ENCODE measurements at regions not wholly inside any gene's neighbourhood (a gene's known extent, or its start where the extent isn't known, plus 50 kb on each side); places are given as distances from the start of the nearest gene placed in this dataset.
"Not testable (repeated sequence)": the region's sequence is repeated elsewhere in the genome, so short reads cannot be mapped to it uniquely, and the experiment has no call there.

DNA sequence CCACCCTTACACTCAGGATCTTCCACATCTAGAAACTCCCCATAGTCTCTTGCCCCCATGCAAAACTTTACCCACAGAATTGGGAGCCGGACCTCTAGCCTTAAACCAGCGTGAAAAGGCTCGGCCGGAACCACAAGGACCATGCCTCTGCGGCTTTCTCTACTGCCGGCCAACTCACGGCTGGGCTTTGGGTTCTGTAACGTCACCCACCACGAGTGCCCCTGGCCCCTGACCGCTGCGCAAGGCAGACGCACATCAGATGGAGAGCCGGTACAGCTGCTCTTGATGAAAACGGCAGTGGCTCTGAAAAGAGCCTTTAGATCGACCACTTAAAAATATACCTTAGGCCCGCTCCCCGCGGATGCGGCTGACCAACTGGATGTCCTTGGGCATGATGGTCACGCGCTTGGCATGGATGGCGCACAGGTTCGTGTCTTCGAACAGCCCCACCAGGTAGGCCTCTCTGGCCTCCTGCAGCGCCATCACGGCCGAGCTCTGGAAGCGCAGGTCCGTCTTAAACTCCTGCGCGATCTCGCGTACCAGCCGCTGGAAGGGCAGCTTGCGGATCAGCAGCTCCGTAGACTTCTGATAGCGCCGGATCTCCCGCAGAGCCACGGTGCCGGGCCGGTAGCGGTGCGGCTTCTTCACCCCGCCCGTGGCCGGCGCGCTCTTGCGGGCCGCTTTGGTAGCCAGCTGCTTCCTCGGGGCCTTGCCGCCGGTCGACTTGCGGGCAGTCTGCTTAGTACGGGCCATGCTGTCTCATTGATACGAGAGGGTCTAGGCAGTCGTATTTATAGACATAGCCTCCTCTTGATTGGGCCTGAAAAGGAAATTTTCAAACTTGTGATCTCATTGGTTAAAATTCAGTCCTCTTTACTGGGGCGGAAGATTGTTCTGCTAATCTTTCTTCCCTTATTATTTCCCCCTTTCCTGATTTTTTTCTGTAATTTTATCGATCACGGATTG is 66.3 kb downstream of the FAM72C start:
- H3K27ac ChIP-seq, result not testable (repeated sequence)

DNA sequence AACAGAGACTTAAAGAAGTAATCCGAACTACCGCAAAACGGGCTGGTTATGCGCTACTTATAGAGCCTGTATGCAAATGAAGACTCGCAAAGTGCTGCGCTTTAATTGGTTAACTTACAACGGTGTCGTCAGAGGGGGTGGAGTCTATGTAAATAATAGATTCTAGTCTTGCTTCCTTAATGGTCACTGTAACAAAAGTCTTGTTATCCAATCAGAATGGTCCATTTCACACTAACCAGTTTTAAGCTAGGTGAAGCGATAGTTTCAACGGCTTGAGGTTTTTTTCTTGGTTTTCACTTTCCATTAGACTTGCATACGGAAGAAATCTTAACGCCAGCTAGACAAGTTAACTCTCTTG is 67.2 kb downstream of the FAM72C start:
- peak overlapping the region; percentile 40; the same call in 1 of the 2 replicates for H3K27ac ChIP-seq

DNA sequence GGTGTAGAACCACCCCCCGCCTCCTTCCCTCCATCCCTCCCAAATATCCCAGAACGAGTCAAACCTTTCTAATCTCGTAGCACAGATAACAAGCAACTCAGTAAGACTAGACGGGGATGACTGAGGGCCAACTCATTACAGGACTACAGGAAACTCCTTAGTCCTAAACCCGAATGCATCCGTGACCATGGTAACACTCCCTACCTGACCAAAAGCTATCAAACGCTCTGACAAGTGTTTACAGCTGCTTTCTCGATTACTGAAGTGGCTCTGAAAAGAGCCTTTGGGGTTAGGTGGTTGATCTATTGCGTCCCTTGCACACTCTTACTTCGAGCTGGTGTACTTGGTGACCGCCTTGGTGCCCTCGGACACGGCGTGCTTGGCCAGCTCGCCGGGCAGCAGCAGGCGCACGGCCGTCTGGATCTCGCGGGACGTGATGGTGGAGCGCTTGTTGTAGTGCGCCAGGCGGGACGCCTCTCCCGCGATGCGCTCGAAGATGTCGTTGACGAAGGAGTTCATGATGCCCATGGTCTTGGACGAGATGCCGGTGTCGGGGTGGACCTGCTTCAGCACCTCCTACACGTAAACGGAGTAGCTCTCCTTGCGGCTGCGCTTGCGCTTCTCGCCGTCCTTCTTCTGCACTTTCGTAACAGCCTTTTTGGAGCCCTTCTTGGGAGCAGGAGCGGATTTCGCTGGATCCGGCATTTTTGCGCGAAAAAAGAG is 67.7 kb downstream of the FAM72C start:
- peak overlapping the region; percentile 40 for H3K27ac ChIP-seq

DNA sequence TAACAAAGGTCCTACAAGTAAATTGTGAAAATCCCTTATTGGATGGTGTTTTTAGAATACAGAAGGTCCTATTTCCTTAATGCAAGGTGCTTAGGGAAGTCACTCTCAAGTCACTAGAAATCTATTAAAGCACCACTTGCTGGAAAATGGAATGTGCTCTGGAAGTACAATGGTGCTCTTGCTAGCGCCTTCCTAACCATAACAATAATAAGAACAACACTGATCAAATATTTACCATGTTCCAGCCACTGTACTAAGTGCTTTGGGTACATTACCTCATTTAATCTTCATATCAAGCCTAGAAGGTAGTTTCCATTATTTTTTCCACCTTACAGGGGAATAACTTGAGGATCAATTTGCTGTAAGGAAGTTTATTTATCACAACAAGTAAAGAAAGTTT is 75.4 kb downstream of the FAM72C start:
- H3K27ac ChIP-seq, result not testable (repeated sequence)

DNA sequence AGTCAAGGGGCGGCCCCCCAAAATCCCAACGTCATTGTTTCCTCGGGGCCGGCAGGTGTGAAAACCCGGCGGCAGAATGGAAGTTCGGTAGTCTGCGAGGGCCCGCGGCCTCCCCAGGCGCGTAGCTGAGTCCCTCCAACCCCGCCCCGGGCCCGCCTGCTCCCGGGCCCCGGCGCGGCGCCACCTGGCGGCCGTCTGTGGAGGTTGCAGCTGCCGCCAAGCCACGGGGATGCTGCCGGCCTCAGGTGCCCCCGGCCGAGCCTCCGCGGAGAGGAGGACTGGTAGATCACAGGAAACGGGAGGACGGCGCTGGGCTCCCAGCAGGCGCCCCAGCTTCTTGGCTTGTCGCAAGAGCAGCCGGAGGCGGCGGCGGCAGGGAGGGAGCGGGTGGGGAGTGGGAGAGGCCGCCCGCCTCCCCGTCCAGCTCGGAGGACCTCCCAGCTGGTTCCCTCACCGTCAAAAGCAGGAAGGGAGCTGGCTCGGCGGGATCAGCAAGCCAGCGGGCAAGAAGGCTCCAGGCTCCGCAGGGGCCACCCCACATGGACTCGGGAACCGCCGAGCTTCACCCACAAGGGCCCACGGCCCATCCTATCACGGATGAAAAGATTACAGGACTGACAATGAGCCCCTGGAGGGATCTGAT is 86.7 kb downstream of the FAM72C start:
- TF ChIP-seq, protein P1, sequence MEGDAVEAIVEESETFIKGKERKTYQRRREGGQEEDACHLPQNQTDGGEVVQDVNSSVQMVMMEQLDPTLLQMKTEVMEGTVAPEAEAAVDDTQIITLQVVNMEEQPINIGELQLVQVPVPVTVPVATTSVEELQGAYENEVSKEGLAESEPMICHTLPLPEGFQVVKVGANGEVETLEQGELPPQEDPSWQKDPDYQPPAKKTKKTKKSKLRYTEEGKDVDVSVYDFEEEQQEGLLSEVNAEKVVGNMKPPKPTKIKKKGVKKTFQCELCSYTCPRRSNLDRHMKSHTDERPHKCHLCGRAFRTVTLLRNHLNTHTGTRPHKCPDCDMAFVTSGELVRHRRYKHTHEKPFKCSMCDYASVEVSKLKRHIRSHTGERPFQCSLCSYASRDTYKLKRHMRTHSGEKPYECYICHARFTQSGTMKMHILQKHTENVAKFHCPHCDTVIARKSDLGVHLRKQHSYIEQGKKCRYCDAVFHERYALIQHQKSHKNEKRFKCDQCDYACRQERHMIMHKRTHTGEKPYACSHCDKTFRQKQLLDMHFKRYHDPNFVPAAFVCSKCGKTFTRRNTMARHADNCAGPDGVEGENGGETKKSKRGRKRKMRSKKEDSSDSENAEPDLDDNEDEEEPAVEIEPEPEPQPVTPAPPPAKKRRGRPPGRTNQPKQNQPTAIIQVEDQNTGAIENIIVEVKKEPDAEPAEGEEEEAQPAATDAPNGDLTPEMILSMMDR (conservative IDR thresholded peaks at IDR 0.05), result peak; percentile 19; the same call in 1 of the 2 replicates
- H3K27ac ChIP-seq, result not testable (repeated sequence)

DNA sequence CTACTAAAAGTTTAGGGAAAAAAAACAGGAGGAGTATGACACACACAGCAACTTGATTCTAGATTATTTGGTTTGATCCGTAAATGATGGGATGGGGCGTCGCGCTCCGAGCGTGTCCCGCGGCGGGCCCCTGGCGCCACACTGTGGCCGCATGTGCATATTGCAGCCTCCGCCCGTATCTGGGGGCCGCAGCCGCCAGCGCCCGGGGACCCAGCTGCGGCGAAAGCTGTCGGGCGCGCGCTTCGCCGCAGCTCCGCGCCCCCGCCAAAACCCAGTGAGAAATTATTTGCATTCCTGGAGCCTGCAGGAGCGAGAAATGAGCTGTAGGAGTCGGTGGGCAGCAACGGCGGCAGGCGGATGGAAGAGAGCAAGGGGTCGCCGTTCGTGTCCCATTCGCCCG is 87.3 kb downstream of the FAM72C start:
- TF ChIP-seq, protein P1 (conservative IDR thresholded peaks at IDR 0.05), result peak; percentile 36

DNA sequence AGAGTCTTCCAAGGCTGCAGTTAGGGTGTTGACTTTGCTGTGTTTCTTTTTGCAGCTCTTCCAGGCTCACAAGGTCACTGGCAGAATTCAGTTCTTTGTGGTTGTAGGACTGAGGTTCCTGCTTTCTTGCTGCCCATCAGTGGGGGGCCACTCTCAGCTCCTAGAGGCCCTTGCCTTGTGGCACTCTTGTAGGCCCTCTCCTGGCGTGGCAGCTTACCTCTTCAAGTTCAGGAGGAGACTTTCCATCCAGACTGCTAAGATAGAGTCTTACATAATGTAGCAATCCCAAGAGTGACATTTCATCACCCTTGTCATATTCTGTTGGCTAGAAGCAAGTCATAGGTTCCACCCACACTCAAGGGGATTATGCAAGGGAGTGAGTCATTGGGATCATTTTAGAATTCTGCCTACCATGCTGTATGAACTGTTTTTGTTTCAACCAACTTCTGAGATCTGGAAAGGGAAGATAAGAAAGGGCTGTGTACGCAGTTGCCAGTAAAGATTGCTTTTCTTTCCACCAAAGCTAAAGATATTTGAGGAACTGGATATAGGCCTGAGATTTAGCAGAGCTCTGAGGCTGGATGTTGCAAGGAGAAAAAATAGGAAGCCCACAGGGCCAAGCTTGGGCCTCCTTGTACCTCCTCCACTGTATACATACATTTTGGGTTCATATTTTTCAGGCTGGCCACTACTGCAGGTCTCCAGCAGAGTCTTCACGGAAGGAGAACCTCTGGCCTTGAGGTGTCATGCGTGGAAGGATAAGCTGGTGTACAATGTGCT is 91.8 kb downstream of the FAM72C start:
- H3K27ac ChIP-seq, result not testable (repeated sequence)

More for the DNA sequence above, 87.3 kb downstream of the FAM72C start:
- H3K27ac ChIP-seq, result not testable (repeated sequence)

DNA sequence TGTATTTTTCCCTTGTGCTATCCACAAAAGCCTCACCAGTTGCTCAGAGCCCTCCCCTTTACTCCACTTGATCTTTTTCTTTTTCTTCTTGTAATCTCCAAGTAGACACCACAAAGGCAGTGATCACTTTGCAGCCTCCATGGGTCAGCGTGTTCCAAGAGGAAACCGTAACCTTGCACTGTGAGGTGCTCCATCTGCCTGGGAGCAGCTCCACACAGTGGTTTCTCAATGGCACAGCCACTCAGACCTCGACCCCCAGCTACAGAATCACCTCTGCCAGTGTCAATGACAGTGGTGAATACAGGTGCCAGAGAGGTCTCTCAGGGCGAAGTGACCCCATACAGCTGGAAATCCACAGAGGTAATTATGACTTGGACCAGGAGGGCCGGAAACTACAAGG is 95.8 kb downstream of the FAM72C start:
- H3K27ac ChIP-seq, result not testable (repeated sequence)

DNA sequence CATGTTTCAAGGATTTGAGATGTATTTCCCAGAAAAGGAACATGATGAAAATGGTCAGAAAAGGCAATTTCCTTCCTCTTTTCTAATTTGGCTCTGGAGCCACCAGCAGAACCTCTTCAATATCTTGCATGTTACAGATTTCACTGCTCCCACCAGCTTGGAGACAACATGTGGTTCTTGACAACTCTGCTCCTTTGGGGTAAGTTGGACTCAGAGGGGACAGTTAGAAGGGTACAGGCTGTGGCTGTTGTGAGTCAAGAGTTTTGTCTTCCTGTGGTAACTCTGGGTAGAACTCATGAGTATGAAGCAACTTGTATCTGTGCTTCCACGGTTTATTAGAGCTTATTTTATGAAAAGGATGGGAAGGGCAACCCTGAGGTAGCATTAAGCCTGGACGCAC is 97.2 kb downstream of the FAM72C start:
- not testable (repeated sequence) for H3K27ac ChIP-seq

DNA sequence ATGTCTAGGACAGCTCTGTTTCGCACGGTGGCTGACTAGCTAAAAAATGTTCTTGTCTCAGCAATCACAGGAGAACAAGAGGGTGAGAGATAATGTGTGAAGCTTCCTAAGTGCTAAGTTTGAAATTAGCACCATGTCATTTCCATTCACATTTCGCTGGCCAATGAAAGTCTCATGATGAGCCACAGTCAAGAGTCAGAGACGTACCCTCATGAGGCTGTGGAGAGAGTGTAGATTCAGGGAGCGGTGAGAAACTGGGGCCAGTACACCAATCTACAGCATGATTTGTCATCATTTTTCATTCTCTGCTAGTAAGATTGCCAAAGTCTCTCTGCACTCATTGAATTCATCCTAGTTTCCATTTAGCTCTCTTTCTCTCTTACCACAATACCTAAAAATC is 98.1 kb downstream of the FAM72C start:
- not testable (repeated sequence) for H3K27ac ChIP-seq

DNA sequence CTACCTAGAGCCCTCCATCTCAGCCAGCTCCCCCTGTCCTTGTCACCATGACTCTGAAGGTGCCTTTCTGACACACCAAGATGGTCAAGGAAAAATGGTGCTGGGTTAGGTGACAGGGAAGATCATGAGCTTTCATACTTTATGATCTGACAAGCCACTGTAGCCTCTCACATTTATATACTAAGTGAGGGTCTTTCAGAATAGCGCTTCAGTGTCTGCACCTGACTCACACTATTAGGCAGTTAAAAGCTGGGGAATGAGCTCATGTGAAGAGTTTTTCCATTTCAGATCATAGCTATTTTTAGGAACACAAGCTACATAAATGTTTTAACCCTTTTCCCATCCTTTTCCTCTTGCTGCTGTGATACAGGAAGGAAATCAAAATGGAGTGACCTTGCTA is 101.4 kb downstream of the FAM72C start:
- not testable (repeated sequence) for H3K27ac ChIP-seq

DNA sequence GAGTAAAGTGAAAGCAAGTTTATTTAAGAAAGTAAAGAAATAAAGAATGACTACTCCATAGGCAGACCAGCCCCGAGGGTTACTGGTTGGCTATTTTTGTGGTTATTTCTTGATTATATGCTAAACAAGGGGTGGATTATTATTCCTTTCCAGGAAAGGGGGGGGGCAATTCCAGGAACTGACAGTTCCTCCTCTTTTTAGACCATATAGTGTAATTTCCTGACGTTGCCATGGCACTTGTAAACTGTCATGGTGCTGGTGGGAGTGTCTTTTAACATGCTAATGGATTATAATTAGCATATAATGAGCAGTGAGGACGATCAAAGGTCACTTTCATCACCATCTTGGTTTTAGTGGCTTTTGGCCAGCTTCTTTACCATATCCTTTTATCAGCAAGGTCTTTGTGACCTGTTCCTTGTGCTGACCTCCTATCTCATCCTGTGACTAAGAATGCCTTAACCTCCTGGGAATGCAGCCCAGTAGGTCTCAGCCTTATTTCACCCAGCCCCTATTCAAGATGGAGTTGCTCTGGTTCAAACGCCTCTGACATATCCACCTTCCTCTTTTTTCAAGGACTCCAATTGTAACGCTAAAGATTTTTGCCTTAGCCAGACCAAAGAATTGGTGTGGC is 104.1 kb downstream of the FAM72C start:
- H3K27ac ChIP-seq, result not testable (repeated sequence)

DNA sequence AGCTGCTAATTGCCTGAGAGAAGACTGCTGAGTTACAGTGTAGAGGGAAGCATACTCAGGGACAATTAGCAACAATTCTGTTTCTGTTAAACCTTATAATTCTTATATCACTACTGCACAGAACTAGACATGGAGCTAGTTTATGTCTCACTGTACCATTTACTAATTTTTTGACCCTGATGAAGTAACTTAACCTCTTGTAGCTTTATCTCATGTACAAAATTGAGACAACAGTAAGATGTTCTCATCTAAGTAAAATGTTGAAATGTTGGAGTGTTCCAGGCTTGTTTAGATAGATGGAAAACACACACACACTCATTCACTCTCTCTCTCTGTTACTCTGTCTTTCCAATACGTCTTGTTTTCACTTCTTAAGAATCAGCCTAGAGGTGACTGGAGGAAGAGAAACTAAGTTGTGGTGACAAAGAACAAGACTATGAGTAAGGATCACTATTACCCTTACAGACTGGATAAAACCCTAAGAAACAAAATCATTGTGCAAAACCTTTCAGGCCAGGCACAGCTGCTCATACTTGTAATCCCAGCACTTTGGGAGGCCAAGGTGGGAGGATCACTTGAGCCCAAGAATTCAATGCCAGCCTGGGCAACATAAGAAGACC is 107.8 kb downstream of the FAM72C start:
- H3K27ac ChIP-seq, result not testable (repeated sequence)

DNA sequence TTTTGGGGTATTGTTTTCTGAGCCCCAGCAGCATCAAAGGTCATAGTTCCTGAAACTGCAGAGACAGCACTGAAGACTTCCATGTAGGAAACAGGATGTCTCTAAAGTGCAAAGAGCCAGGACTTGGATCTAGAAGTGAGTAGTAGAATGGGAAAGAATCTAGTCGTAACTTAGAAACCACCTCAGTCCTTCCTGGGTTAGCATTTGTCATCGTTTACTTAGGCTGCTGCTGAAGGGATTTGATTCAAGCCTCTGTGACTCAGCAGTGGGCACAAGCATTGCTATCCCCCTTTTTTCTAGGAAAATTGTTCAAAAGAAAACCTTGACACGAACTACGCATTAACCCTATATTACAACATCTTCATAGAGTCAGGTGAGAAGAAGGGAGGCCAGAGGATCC is 109.1 kb downstream of the FAM72C start:
- H3K27ac ChIP-seq, result not testable (repeated sequence)

DNA sequence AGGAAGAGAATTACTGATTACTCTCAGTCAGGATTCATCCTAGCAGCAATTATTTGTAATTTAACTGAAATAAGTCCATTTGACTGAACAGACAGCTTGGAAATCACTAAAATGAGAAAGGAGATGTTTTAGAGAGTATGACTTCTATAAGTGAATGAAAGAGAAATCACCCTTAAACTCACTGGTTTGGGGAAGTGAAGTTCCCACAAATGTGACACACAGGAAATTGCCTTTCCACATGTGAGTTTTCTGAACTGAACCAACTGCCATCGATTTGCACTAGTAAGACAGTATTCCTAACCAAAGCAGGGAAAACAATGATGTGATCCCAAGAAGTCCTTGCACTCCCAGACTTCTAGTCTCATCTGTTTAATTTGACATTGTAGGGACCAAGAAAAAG is 110.5 kb downstream of the FAM72C start:
- not testable (repeated sequence) for H3K27ac ChIP-seq

DNA sequence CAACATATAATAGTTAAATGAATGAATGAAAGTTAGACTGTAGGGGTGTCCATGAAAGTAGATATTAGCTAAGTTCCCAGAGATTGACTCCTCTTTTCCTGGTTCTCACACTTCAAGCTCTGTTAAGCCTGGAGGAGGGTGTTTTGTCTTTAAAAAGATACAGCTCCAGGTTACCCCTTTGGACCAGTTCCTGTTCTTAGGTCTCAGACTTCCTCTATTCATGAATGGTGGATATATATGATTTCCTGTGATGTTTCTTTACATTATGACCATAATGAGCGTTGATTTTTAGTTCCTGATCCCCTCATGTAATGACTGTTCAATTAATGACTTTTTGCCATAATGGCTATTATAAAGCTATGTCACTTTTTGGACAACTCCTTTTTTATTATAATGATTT is 115.9 kb downstream of the FAM72C start:
- H3K27ac ChIP-seq, result not testable (repeated sequence)

DNA sequence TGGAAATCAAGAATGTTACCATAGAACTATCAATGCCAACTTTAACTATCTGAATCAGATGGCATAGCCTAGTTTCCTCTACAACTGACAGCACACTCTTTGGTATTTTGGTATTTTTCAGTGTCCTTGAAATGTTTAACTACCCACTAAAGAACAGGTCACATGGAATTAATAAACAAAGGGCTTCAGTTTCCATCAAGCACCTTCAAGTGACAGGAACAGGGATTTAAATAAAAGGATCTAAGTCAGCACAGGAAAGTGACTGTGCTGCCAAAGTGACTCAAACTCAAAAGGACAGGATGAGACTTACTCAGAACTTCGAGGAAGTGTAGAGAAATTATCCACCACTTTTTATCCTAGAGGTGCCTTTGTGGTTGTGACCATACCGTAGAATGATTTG is 117.7 kb downstream of the FAM72C start:
- not testable (repeated sequence) for H3K27ac ChIP-seq

DNA sequence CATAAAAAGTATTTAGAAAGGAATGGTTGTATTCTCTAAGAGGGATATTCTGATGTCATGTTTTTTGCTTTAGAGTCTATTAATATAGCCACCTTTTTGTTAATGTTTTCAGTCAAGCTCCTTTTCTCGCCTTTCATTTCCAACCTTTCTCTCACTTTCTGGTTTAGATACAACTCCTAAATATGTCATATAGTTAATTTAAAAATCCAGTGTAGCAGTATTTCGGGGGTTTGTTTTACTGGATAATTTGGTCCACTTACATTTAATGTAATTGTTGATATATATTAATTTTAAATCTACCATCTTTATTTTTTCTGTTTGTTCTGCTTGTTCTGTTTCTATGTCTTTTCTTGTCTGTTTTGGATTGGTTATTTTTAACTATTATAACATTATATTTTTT is 121.1 kb downstream of the FAM72C start:
- H3K27ac ChIP-seq, result not testable (repeated sequence)
